ENCODE measurements at regions not wholly inside any gene's neighbourhood (a gene's known extent, or its start where the extent isn't known, plus 50 kb on each side); places are given as distances from the start of the nearest gene placed in this dataset.

GRCh38 chr10:44311563-44312051 lies 73.3 kb downstream of the CXCL12 start:
- in situ Hi-C loops (cut with HindIII; ENCODE audit: low sequenced_read_pairs) = no loop called here
- no peak overlapping the region for H3K4me3 ChIP-seq (ENCODE audit: low read depth, low read length)
- TF ChIP-seq CTCF (IDR thresholded peaks at IDR 0.05; ENCODE audit: low read depth, low read length) = no peak
- DNase-seq (ENCODE audit: low read depth, low spot score) = no peak

- DNase-seq (ENCODE audit: low read depth, low spot score) = peak; percentile 75
- in situ Hi-C loops (cut with HindIII; ENCODE audit: low sequenced_read_pairs) = no loop called here
- peak; percentile 69 for TF ChIP-seq CTCF (IDR thresholded peaks at IDR 0.05; ENCODE audit: low read depth, low read length)
- H3K4me3 ChIP-seq (ENCODE audit: low read depth, low read length) = no peak overlapping the region
Observed at GRCh38 chr10:44310762-44311562, 73.9 kb downstream of the CXCL12 start.

- no peak overlapping the region for H3K4me3 ChIP-seq (ENCODE audit: low read depth, low read length)
- in situ Hi-C loops (cut with HindIII; ENCODE audit: low sequenced_read_pairs) = no loop called here
- DNase-seq (ENCODE audit: low read depth, low spot score) = no peak
Observed at GRCh38 chr10:44309939-44310761, 74.7 kb downstream of the CXCL12 start.

GRCh38 chr10:44309361-44309760 lies 75.5 kb downstream of the CXCL12 start:
- TF ChIP-seq CTCF (IDR thresholded peaks at IDR 0.05; ENCODE audit: low read depth, low read length) = no peak
- H3K4me3 ChIP-seq (ENCODE audit: low read depth, low read length) = no peak overlapping the region
- in situ Hi-C loops (cut with HindIII; ENCODE audit: low sequenced_read_pairs) = no loop called here
- no peak for DNase-seq (ENCODE audit: low read depth, low spot score)

More at GRCh38 chr10:44309939-44310761, 74.7 kb downstream of the CXCL12 start:
- no peak for TF ChIP-seq CTCF (IDR thresholded peaks at IDR 0.05; ENCODE audit: low read depth, low read length)

DNA sequence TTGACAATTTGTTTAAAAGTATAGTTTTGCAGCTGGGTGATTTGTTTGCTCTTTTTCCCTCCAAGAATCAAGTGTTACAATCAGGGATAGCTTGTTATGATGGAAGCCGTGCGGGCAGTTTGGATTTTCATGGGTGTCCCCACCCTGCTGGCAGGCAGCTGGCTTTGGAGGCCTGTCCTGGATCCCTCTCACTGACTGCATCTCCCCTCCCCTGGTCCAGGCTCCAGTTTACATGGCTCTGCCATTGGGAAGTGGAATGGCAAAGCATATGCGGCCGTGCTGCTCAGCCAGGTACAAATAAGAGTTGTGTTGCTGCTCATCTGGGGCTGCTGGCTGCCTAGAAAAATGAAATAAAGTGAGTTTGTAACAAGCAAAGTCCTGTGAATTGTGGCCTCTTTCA lies 76.0 kb downstream of the CXCL12 start:
- H3K4me3 ChIP-seq (ENCODE audit: low read depth, low read length) = no peak overlapping the region
- in situ Hi-C loops (cut with HindIII; ENCODE audit: low sequenced_read_pairs) = no loop called here
- TF ChIP-seq CTCF (IDR thresholded peaks at IDR 0.05; ENCODE audit: low read depth, low read length) = no peak
- DNase-seq (ENCODE audit: low read depth, low spot score) = no peak

DNA sequence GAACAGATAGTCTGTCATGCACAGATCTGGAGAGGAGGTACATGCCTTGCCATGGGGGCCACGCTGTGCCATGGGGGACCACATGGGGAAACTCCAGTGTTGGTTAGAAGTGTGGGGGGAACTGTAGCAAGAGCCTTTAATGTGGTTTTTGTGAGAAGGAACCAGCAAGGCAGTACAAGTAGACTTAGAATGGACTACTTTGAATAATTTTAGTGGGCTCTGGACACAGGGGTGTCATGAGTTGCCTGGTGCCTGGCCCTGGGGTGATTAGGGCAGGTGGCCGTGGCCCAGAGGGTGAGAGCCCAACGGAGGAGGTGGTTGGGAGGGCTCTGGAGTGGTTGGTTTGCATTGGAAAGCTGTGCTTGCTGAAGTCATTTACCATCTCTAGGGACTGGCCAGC lies 77.2 kb downstream of the CXCL12 start:
- no peak overlapping the region for H3K4me3 ChIP-seq (ENCODE audit: low read depth, low read length)
- in situ Hi-C loops (cut with HindIII; ENCODE audit: low sequenced_read_pairs) = no loop called here
- no peak for TF ChIP-seq CTCF (IDR thresholded peaks at IDR 0.05; ENCODE audit: low read depth, low read length)
- no peak for DNase-seq (ENCODE audit: low read depth, low spot score)
